Osteoblast (primary cell): ENCODE measurements at regions not wholly inside any gene's neighbourhood (a gene's known extent, or its start where the extent isn't known, plus 50 kb on each side); places are given as distances from the start of the nearest gene placed in this dataset.

Experiments used
- DNase-seq: peaks from one replicate; pipeline ENCODE4 v3.0.0; 2011; ENCODE audit warnings: low spot score, mixed read lengths; ENCODE audit not compliant: insufficient read length; ENCODE audit errors: missing footprints
- H2AFZ ChIP-seq: 2 replicates; pipeline ENCODE4 v1.6.0; 2011; ENCODE audit warnings: mild to moderate bottlenecking, low read length
- H3K27ac ChIP-seq: 2 replicates; pipeline ENCODE4 v1.5.1; 2011; ENCODE audit warnings: mild to moderate bottlenecking, low read depth, low read length, moderate library complexity
- H3K27me3 ChIP-seq: 2 replicates; pipeline ENCODE4 v1.6.0; 2012; ENCODE audit warnings: mild to moderate bottlenecking, control low read depth, inconsistent platforms, low read length, moderate library complexity; ENCODE audit not compliant: insufficient read depth
- H3K36me3 ChIP-seq: 2 replicates; pipeline ENCODE4 v1.5.1; 2011; ENCODE audit warnings: mild to moderate bottlenecking, low read length, control low read depth, moderate library complexity; ENCODE audit not compliant: insufficient read depth
- H3K4me1 ChIP-seq: 2 replicates; pipeline ENCODE4 v1.5.1; 2011; ENCODE audit warnings: mild to moderate bottlenecking, low read length, control low read depth, moderate library complexity; ENCODE audit not compliant: insufficient read depth
- H3K4me2 ChIP-seq: 2 replicates; pipeline ENCODE4 v1.6.0; 2011; ENCODE audit warnings: mild to moderate bottlenecking, low read length; ENCODE audit not compliant: insufficient read depth
- H3K4me3 ChIP-seq: fragments of 200-600 bp; sonication (generic); 3 replicates; pipeline ENCODE4 v1.5.1; 2012; ENCODE audit warnings: mild to moderate bottlenecking, low read length, inconsistent platforms; ENCODE audit not compliant: insufficient read depth
- H3K79me2 ChIP-seq: 2 replicates; pipeline ENCODE4 v1.6.0; 2012; ENCODE audit warnings: mild to moderate bottlenecking, low read length, control low read depth, inconsistent platforms; ENCODE audit not compliant: insufficient read depth
- H3K9me3 ChIP-seq: 2 replicates; pipeline ENCODE4 v1.5.1; 2011; ENCODE audit warnings: low read depth, low read length, control low read depth
- H4K20me1 ChIP-seq: 2 replicates; pipeline ENCODE4 v1.6.0; 2012; ENCODE audit warnings: mild to moderate bottlenecking, low read length, control low read depth; ENCODE audit not compliant: insufficient read depth
- CTCF ChIP-seq: IDR thresholded peaks from 2 replicates; pipeline ENCODE4 v1.5.1; 2011; ENCODE audit warnings: mild to moderate bottlenecking, low read depth, low read length, moderate library complexity; ENCODE audit errors: extremely low read depth

- H3K27me3 ChIP-seq = no peaks in the 10 kb centered on the region
- no peaks in the 10 kb centered on the region for H3K9me3 ChIP-seq
- no peak overlapping the region for H3K4me2 ChIP-seq
- no peaks in the 10 kb centered on the region for H4K20me1 ChIP-seq
- no peaks in the 10 kb centered on the region for H3K36me3 ChIP-seq
- no peaks in the 10 kb centered on the region for H3K4me1 ChIP-seq
- H3K4me3 ChIP-seq = no peak overlapping the region
- no peak overlapping the region for H2AFZ ChIP-seq
- H3K27ac ChIP-seq = no peak overlapping the region
- DNase-seq = no peak
- no peaks in the 10 kb centered on the region for H3K79me2 ChIP-seq
- TF ChIP-seq CTCF = no peak
These were observed 84.4 kb upstream of the PRMT6 start for GRCh38 chr1:106972074-106972473.

GRCh38 chr1:106975944-106976343 is 80.5 kb upstream of the PRMT6 start:
- Histone ChIP-seq H3K27me3 (no peaks in the 10 kb centered on the region), H3K9me3 (no peaks in the 10 kb centered on the region), H3K4me3 (no peak overlapping the region), H3K27ac (no peak overlapping the region), H2AFZ (no peak overlapping the region), H4K20me1 (no peaks in the 10 kb centered on the region), H3K79me2 (no peaks in the 10 kb centered on the region), H3K4me2 (no peak overlapping the region), H3K36me3 (no peaks in the 10 kb centered on the region), H3K4me1 (no peaks in the 10 kb centered on the region)
- no peak for DNase-seq
- peak; percentile 30 for TF ChIP-seq CTCF

GRCh38 chr1:106978477-106979322 is 77.8 kb upstream of the PRMT6 start:
- no peaks in the 10 kb centered on the region for H3K36me3 ChIP-seq
- H3K27me3 ChIP-seq = no peaks in the 10 kb centered on the region
- no peak for TF ChIP-seq CTCF
- no peaks in the 10 kb centered on the region for H3K9me3 ChIP-seq
- no peak overlapping the region for H3K4me2 ChIP-seq
- no peak for DNase-seq
- H4K20me1 ChIP-seq = no peaks in the 10 kb centered on the region
- H3K79me2 ChIP-seq = no peaks in the 10 kb centered on the region
- H3K27ac ChIP-seq = no peak overlapping the region
- H2AFZ ChIP-seq = no peak overlapping the region
- no peaks in the 10 kb centered on the region for H3K4me1 ChIP-seq
- H3K4me3 ChIP-seq = no peak overlapping the region

GRCh38 chr1:106979371-106979770 is 77.1 kb upstream of the PRMT6 start:
- TF ChIP-seq CTCF = no peak
- no peaks in the 10 kb centered on the region for H3K27me3 ChIP-seq
- no peak overlapping the region for H3K4me2 ChIP-seq
- H3K9me3 ChIP-seq = no peaks in the 10 kb centered on the region
- H2AFZ ChIP-seq = no peak overlapping the region
- DNase-seq = no peak
- H4K20me1 ChIP-seq = no peaks in the 10 kb centered on the region
- H3K36me3 ChIP-seq = no peaks in the 10 kb centered on the region
- no peak overlapping the region for H3K4me3 ChIP-seq
- H3K27ac ChIP-seq = no peak overlapping the region
- H3K4me1 ChIP-seq = no peaks in the 10 kb centered on the region
- no peaks in the 10 kb centered on the region for H3K79me2 ChIP-seq
